HepG2 (cell line): ENCODE measurements at regions not wholly inside any gene's neighbourhood (a gene's known extent, or its start where the extent isn't known, plus 50 kb on each side); places are given as distances from the start of the nearest gene placed in this dataset.

ENCODE experiments used
- ATAC-seq: fragments of 200-7000 bp; cut with Tn5 transposase; 3 replicates; pipeline ENCODE4 v1.9.1; 2020; ENCODE audit warnings: mild to moderate bottlenecking, moderate library complexity
- BruUV-seq: library from RNA; stranded (reverse); fragments of 400-500 nt; replicated peaks from 2 replicates; lab custom pipeline; 2021; lab: Mats Ljungman, UMichigan
- CTCF ChIA-PET: fragments of 300-600 bp; formaldehyde crosslinking; extraction: SDS; loops from one replicate; lab custom pipeline; 2021; ENCODE audit warnings: low total read pairs, inconsistent platforms, low intra/inter-chr PET ratio; lab: Yijun Ruan, JAX
- POLR2A ChIA-PET: fragments of 350-600 bp; sonication (Branson Sonifier 250); formaldehyde crosslinking; loops from one replicate; lab custom pipeline; 2020; ENCODE audit warnings: antibody characterized with exemption, inconsistent platforms; lab: Yijun Ruan, JAX
- DNase-seq: peaks from one replicate; pipeline ENCODE4 v3.0.0-alpha.2; 2015; ENCODE audit warnings: low spot score
- FAIRE-seq: peaks from 3 replicates; lab custom pipeline; 2011; peaks lifted over from hg19 to GRCh38; lab: Jason Lieb, UNC
- H2AFZ ChIP-seq: one replicate; pipeline ENCODE4 v1.6.1; 2011; ENCODE audit warnings: low read length, inconsistent platforms
- H3K27ac ChIP-seq: fragments of 300-600 bp; 3 replicates; pipeline ENCODE4 v1.8.0; 2011; ENCODE audit warnings: mixed run types, mild to moderate bottlenecking, mixed read lengths, low read length, inconsistent platforms; ENCODE audit not compliant: insufficient read depth; ENCODE audit errors: extremely low read length
- H3K27me3 ChIP-seq, 2 experiments: fragments of 200-600 bp in 1 of 2; 2 replicates in 1 of 2; 3 replicates in 1 of 2; pipeline versions ENCODE4 v1.6.0 to v1.8.0; 2011; ENCODE audit warnings: low read length in 2 of 2, mild to moderate bottlenecking in 2 of 2, moderate library complexity in 2 of 2, inconsistent platforms in 1 of 2; ENCODE audit not compliant: insufficient read depth in 2 of 2, control insufficient read depth in 1 of 2
- H3K36me3 ChIP-seq, 2 experiments: fragments of 200-600 bp in 1 of 2; replicated peaks in 1 of 2; 2 replicates in 1 of 2; 3 replicates in 1 of 2; pipeline versions ENCODE4 v1.5.1 to v1.8.0; 2011; ENCODE audit warnings: low read length in 2 of 2, inconsistent platforms in 1 of 2; ENCODE audit not compliant: insufficient read depth in 2 of 2, control insufficient read depth in 1 of 2
- H3K4me1 ChIP-seq: 2 replicates; pipeline ENCODE4 v1.5.1; 2012; ENCODE audit warnings: low read length, inconsistent platforms; ENCODE audit not compliant: insufficient read depth
- H3K4me2 ChIP-seq: 2 replicates; pipeline ENCODE4 v1.6.0; 2011; ENCODE audit warnings: low read depth, low read length, inconsistent platforms
- H3K4me3 ChIP-seq, 3 experiments: fragments of 200-600 bp in 1 of 3; sonication (generic), shearing (Covaris generic) in 1 of 3; replicated peaks in 1 of 3; 2 replicates each; pipeline ENCODE4 v1.5.1; 2011 to 2016; ENCODE audit warnings: low read length in 3 of 3, inconsistent platforms in 2 of 3, low read depth in 2 of 3, mild to moderate bottlenecking in 2 of 3, control low read depth in 1 of 3, mixed read lengths in 1 of 3; ENCODE audit not compliant: insufficient read depth in 1 of 3
- H3K79me2 ChIP-seq: one replicate; pipeline ENCODE4 v1.6.1; 2011; ENCODE audit warnings: low read length, inconsistent platforms; ENCODE audit not compliant: insufficient read depth
- H3K9ac ChIP-seq: 2 replicates; pipeline ENCODE4 v1.6.0; 2011; ENCODE audit warnings: mild to moderate bottlenecking, low read depth, low read length, inconsistent platforms; ENCODE audit not compliant: insufficient read depth
- H3K9me3 ChIP-seq: 2 replicates; pipeline ENCODE4 v1.5.1; 2012; ENCODE audit warnings: mild to moderate bottlenecking, low read length
- H4K20me1 ChIP-seq: 2 replicates; pipeline ENCODE4 v1.6.0; 2011; ENCODE audit warnings: inconsistent platforms, mild to moderate bottlenecking, low read length, moderate library complexity; ENCODE audit not compliant: insufficient read depth
- ELF3 ChIP-seq: IDR thresholded peaks from 2 replicates; pipeline ENCODE4 v1.6.1; 2016; ENCODE audit warnings: missing genetic modification reagents, missing compliant biosample characterization
- NCOA1 ChIP-seq: sonication (generic); formaldehyde crosslinking; IDR thresholded peaks from 2 replicates; pipeline ENCODE4 v1.9.0; 2021; ENCODE audit warnings: missing genetic modification reagents
- NCOR1 ChIP-seq: fragments of 200-600 bp; sonication (generic); IDR thresholded peaks from 2 replicates; pipeline ENCODE4 v1.7.0; 2017; ENCODE audit warnings: antibody characterized with exemption, low read length, borderline replicate concordance
- NR2F2 ChIP-seq: IDR thresholded peaks from 2 replicates; pipeline ENCODE4 v1.6.1; 2012; ENCODE audit warnings: low read depth, inconsistent platforms, borderline replicate concordance
- PCBP2 ChIP-seq: fragments of 200-400 bp; formaldehyde crosslinking; optimal IDR thresholded peaks from 2 replicates; pipeline ENCODE3; 2018; ENCODE audit warnings: low read length, low read depth; ENCODE audit not compliant: poor library complexity, severe bottlenecking
- SSRP1 ChIP-seq: IDR thresholded peaks from 2 replicates; pipeline ENCODE4 v1.6.1; 2016; ENCODE audit warnings: control low read depth
- ZBTB26 ChIP-seq: IDR thresholded peaks from 2 replicates; pipeline ENCODE4 v1.6.1; 2016; ENCODE audit warnings: missing compliant biosample characterization, missing genetic modification reagents, borderline replicate concordance
- ZBTB8A ChIP-seq: sonication (generic); formaldehyde crosslinking; IDR thresholded peaks from 2 replicates; pipeline ENCODE4 v1.4.0; 2020; ENCODE audit warnings: mild to moderate bottlenecking, low read depth, missing genetic modification reagents, borderline replicate concordance
- ZNF10 ChIP-seq: sonication (generic); formaldehyde crosslinking; IDR thresholded peaks from 2 replicates; pipeline ENCODE4 v1.4.0; 2020; ENCODE audit warnings: mild to moderate bottlenecking, low read depth, missing genetic modification reagents, borderline replicate concordance
- ZNF354B ChIP-seq: sonication (generic); formaldehyde crosslinking; IDR thresholded peaks from 2 replicates; pipeline ENCODE4 v1.8.0; 2022; ENCODE audit warnings: mild to moderate bottlenecking, missing genetic modification reagents
- ZNF382 ChIP-seq: sonication (generic); formaldehyde crosslinking; IDR thresholded peaks from 2 replicates; pipeline ENCODE4 v1.5.0; 2020; ENCODE audit warnings: missing genetic modification reagents, mild to moderate bottlenecking, borderline replicate concordance
- ZNF501 ChIP-seq: sonication (generic); formaldehyde crosslinking; IDR thresholded peaks from 2 replicates; pipeline ENCODE4 v1.5.1; 2020; ENCODE audit warnings: mild to moderate bottlenecking, moderate library complexity, missing genetic modification reagents
- ZNF839 ChIP-seq: sonication (generic); formaldehyde crosslinking; IDR thresholded peaks from 2 replicates; pipeline ENCODE4 v1.4.0; 2020; ENCODE audit warnings: missing genetic modification reagents, mild to moderate bottlenecking, borderline replicate concordance
- WGBS: methylation state at CpG from one replicate; pipeline ENCODE4 v1.1.6; 2017; ENCODE audit warnings: low lambda C conversion rate; 5-methylcytosine and 5-hydroxymethylcytosine counted together
- in situ Hi-C: cut with HindIII; loops from 2 replicates; pipeline ENCODE4 v1.10.0; 2017; ENCODE audit warnings: low pct_unique_long_range_greater_than_20kb; ENCODE audit not compliant: extremely low pct_ligation_motif_present
- intact Hi-C: fragments of 100-400 bp; cut with micrococcal nuclease; formaldehyde crosslinking; loops from one replicate; pipeline ENCODE4 v1.10.0; 2022; ENCODE audit not compliant: unreplicated experiment
- TF ChIP-seq, protein P1 (sequence below): sonication (generic); formaldehyde crosslinking; IDR thresholded peaks from 2 replicates; pipeline ENCODE4 v1.4.0; 2020; ENCODE audit warnings: mild to moderate bottlenecking, missing genetic modification reagents
- TF ChIP-seq, protein P2 (sequence below): sonication (generic); formaldehyde crosslinking; IDR thresholded peaks from 2 replicates; pipeline ENCODE4 v1.4.0; 2020; ENCODE audit warnings: missing genetic modification reagents

- TF ChIP-seq ZBTB26 (CRISPR knock-in tag) (no peak), ZNF10 (no peak), NCOR1 (no peak), ZNF354B (CRISPR knock-in tag) (no peak), ZNF839 (CRISPR knock-in tag) (no peak)
- TF ChIP-seq, all 625 proteins: peak for 0
These were observed 521.4 kb downstream of the ZNF385D start (continued) for GRCh38 chr3:21229426-21230135.

DNA sequence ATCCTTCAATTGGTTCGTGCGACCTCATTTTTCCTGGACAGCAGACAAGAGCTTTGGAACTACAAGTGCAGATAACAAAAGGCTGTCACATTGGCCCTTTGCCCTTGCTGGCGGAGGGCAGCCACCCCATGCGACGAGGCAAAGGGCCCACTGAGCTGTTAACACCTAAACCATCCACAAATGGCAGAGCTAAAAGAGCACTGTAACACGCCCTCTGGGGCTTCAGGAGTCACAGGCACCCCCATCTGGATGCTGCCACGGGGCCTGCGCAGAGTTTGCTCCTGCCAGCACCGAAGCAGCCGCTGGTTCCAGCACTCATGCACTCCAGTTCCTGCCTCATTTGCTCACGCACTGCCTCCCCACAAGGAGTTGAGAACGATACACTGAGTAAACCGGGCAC is 524.9 kb downstream of the ZNF385D start:
- no peaks in the 10 kb centered on the region for H3K27me3 ChIP-seq
- H3K4me1 ChIP-seq = no peaks in the 10 kb centered on the region
- no peak overlapping the region for H3K4me3 ChIP-seq
- H3K9me3 ChIP-seq = peaks cover 77% of the 10 kb centered on the region
- H3K9ac ChIP-seq = no peak overlapping the region
- FAIRE-seq (no peak), DNase-seq (no peak), ATAC-seq (no peak)
- no peak for TF ChIP-seq PCBP2
- TF ChIP-seq, protein P1, sequence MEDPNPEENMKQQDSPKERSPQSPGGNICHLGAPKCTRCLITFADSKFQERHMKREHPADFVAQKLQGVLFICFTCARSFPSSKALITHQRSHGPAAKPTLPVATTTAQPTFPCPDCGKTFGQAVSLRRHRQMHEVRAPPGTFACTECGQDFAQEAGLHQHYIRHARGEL = no peak
- TF ChIP-seq ZNF501 (CRISPR knock-in tag) = no peak
- no peak for TF ChIP-seq ELF3 (CRISPR knock-in tag)
- no peak for TF ChIP-seq ZBTB8A (CRISPR knock-in tag)
- TF ChIP-seq NR2F2 = no peak
- TF ChIP-seq SSRP1 (CRISPR knock-in tag) = no peak
- no peak for TF ChIP-seq ZNF382 (CRISPR knock-in tag)
- no peak for TF ChIP-seq NCOA1
- TF ChIP-seq, protein P2, sequence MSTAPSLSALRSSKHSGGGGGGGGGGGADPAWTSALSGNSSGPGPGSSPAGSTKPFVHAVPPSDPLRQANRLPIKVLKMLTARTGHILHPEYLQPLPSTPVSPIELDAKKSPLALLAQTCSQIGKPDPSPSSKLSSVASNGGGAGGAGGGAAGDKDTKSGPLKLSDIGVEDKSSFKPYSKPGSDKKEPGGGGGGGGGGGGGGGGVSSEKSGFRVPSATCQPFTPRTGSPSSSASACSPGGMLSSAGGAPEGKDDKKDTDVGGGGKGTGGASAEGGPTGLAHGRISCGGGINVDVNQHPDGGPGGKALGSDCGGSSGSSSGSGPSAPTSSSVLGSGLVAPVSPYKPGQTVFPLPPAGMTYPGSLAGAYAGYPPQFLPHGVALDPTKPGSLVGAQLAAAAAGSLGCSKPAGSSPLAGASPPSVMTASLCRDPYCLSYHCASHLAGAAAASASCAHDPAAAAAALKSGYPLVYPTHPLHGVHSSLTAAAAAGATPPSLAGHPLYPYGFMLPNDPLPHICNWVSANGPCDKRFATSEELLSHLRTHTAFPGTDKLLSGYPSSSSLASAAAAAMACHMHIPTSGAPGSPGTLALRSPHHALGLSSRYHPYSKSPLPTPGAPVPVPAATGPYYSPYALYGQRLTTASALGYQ (CRISPR knock-in tag) = no peak
- H3K79me2 ChIP-seq = no peaks in the 10 kb centered on the region
- ChIA-PET POLR2A (no interaction called here), CTCF (no interaction called here)
- 49% methylated on average over 7 of the region's 13 CpGs for WGBS
- no peak overlapping the region for H2AFZ ChIP-seq
- intact Hi-C loops (no loop called here), in situ Hi-C loops (no loop called here)
- no peaks in the 10 kb centered on the region for H3K36me3 ChIP-seq
- H4K20me1 ChIP-seq = no peaks in the 10 kb centered on the region
- H3K4me2 ChIP-seq = no peak overlapping the region
- H3K27ac ChIP-seq = no peak overlapping the region
- BruUV-seq = no TSS peak
